HepG2 (cell line): ENCODE measurements at regions not wholly inside any gene's neighbourhood (a gene's known extent, or its start where the extent isn't known, plus 50 kb on each side); places are given as distances from the start of the nearest gene placed in this dataset.

Source experiments
- ATAC-seq: fragments of 200-7000 bp; cut with Tn5 transposase; 3 replicates; pipeline ENCODE4 v1.9.1; 2020; ENCODE audit warnings: mild to moderate bottlenecking, moderate library complexity
- BruUV-seq: library from RNA; stranded (reverse); fragments of 400-500 nt; replicated peaks from 2 replicates; lab custom pipeline; 2021; lab: Mats Ljungman, UMichigan
- CTCF ChIA-PET: fragments of 300-600 bp; formaldehyde crosslinking; extraction: SDS; loops from one replicate; lab custom pipeline; 2021; ENCODE audit warnings: low total read pairs, inconsistent platforms, low intra/inter-chr PET ratio; lab: Yijun Ruan, JAX
- POLR2A ChIA-PET: fragments of 350-600 bp; sonication (Branson Sonifier 250); formaldehyde crosslinking; loops from one replicate; lab custom pipeline; 2020; ENCODE audit warnings: antibody characterized with exemption, inconsistent platforms; lab: Yijun Ruan, JAX
- DNase-seq: peaks from one replicate; pipeline ENCODE4 v3.0.0-alpha.2; 2015; ENCODE audit warnings: low spot score
- FAIRE-seq: peaks from 3 replicates; lab custom pipeline; 2011; peaks lifted over from hg19 to GRCh38; lab: Jason Lieb, UNC
- H2AFZ ChIP-seq: one replicate; pipeline ENCODE4 v1.6.1; 2011; ENCODE audit warnings: low read length, inconsistent platforms
- H3K27ac ChIP-seq: fragments of 300-600 bp; 3 replicates; pipeline ENCODE4 v1.8.0; 2011; ENCODE audit warnings: mixed run types, mild to moderate bottlenecking, mixed read lengths, low read length, inconsistent platforms; ENCODE audit not compliant: insufficient read depth; ENCODE audit errors: extremely low read length
- H3K27me3 ChIP-seq, 2 experiments: fragments of 200-600 bp in 1 of 2; 2 replicates in 1 of 2; 3 replicates in 1 of 2; pipeline versions ENCODE4 v1.6.0 to v1.8.0; 2011; ENCODE audit warnings: low read length in 2 of 2, mild to moderate bottlenecking in 2 of 2, moderate library complexity in 2 of 2, inconsistent platforms in 1 of 2; ENCODE audit not compliant: insufficient read depth in 2 of 2, control insufficient read depth in 1 of 2
- H3K36me3 ChIP-seq, 2 experiments: fragments of 200-600 bp in 1 of 2; replicated peaks in 1 of 2; 2 replicates in 1 of 2; 3 replicates in 1 of 2; pipeline versions ENCODE4 v1.5.1 to v1.8.0; 2011; ENCODE audit warnings: low read length in 2 of 2, inconsistent platforms in 1 of 2; ENCODE audit not compliant: insufficient read depth in 2 of 2, control insufficient read depth in 1 of 2
- H3K4me1 ChIP-seq: 2 replicates; pipeline ENCODE4 v1.5.1; 2012; ENCODE audit warnings: low read length, inconsistent platforms; ENCODE audit not compliant: insufficient read depth
- H3K4me2 ChIP-seq: 2 replicates; pipeline ENCODE4 v1.6.0; 2011; ENCODE audit warnings: low read depth, low read length, inconsistent platforms
- H3K4me3 ChIP-seq, 3 experiments: fragments of 200-600 bp in 1 of 3; sonication (generic), shearing (Covaris generic) in 1 of 3; replicated peaks in 1 of 3; 2 replicates each; pipeline ENCODE4 v1.5.1; 2011 to 2016; ENCODE audit warnings: low read length in 3 of 3, inconsistent platforms in 2 of 3, low read depth in 2 of 3, mild to moderate bottlenecking in 2 of 3, control low read depth in 1 of 3, mixed read lengths in 1 of 3; ENCODE audit not compliant: insufficient read depth in 1 of 3
- H3K79me2 ChIP-seq: one replicate; pipeline ENCODE4 v1.6.1; 2011; ENCODE audit warnings: low read length, inconsistent platforms; ENCODE audit not compliant: insufficient read depth
- H3K9ac ChIP-seq: 2 replicates; pipeline ENCODE4 v1.6.0; 2011; ENCODE audit warnings: mild to moderate bottlenecking, low read depth, low read length, inconsistent platforms; ENCODE audit not compliant: insufficient read depth
- H3K9me3 ChIP-seq: 2 replicates; pipeline ENCODE4 v1.5.1; 2012; ENCODE audit warnings: mild to moderate bottlenecking, low read length
- H4K20me1 ChIP-seq: 2 replicates; pipeline ENCODE4 v1.6.0; 2011; ENCODE audit warnings: inconsistent platforms, mild to moderate bottlenecking, low read length, moderate library complexity; ENCODE audit not compliant: insufficient read depth
- MATR3 ChIP-seq: sonication (generic); formaldehyde crosslinking; IDR thresholded peaks from 2 replicates; pipeline ENCODE4 v1.4.0; 2020; ENCODE audit warnings: missing genetic modification reagents
- MEIS2 ChIP-seq: sonication (generic); formaldehyde crosslinking; IDR thresholded peaks from 2 replicates; pipeline ENCODE4 v1.9.0; 2021; ENCODE audit warnings: mild to moderate bottlenecking, missing genetic modification reagents
- MTA3 ChIP-seq: sonication (generic); formaldehyde crosslinking; IDR thresholded peaks from 2 replicates; pipeline ENCODE4 v1.4.0; 2020; ENCODE audit warnings: missing genetic modification reagents
- SKI ChIP-seq: fragments of 450-650 bp; IDR thresholded peaks from one replicate; pipeline ENCODE4 v1.6.1; 2018; ENCODE audit warnings: mild to moderate bottlenecking; ENCODE audit not compliant: partially characterized antibody
- ZNF260 ChIP-seq: sonication (generic); formaldehyde crosslinking; IDR thresholded peaks from 2 replicates; pipeline ENCODE4 v1.4.0; 2020; ENCODE audit warnings: missing genetic modification reagents, low read depth, mild to moderate bottlenecking, borderline replicate concordance
- WGBS: methylation state at CpG from one replicate; pipeline ENCODE4 v1.1.6; 2017; ENCODE audit warnings: low lambda C conversion rate; 5-methylcytosine and 5-hydroxymethylcytosine counted together
- in situ Hi-C: cut with HindIII; loops from 2 replicates; pipeline ENCODE4 v1.10.0; 2017; ENCODE audit warnings: low pct_unique_long_range_greater_than_20kb; ENCODE audit not compliant: extremely low pct_ligation_motif_present
- intact Hi-C: fragments of 100-400 bp; cut with micrococcal nuclease; formaldehyde crosslinking; loops from one replicate; pipeline ENCODE4 v1.10.0; 2022; ENCODE audit not compliant: unreplicated experiment
- TF ChIP-seq, protein P1 (sequence below): sonication (generic); formaldehyde crosslinking; IDR thresholded peaks from 2 replicates; pipeline ENCODE4 v1.8.0; 2022; ENCODE audit warnings: mild to moderate bottlenecking, missing genetic modification reagents
- TF ChIP-seq, protein P2 (sequence below): sonication (generic); formaldehyde crosslinking; IDR thresholded peaks from 2 replicates; pipeline ENCODE4 v1.4.0; 2020; ENCODE audit warnings: missing genetic modification reagents
- TF ChIP-seq, protein P3 (sequence below): sonication (generic); formaldehyde crosslinking; IDR thresholded peaks from 2 replicates; pipeline ENCODE4 v1.5.0; 2020; ENCODE audit warnings: mild to moderate bottlenecking, missing genetic modification reagents
- TF ChIP-seq, protein P4 (sequence below): sonication (generic); formaldehyde crosslinking; IDR thresholded peaks from 2 replicates; pipeline ENCODE4 v1.9.0; 2021; ENCODE audit warnings: missing genetic modification reagents, mild to moderate bottlenecking, borderline replicate concordance
- TF ChIP-seq, protein P5 (sequence below): sonication (generic); formaldehyde crosslinking; IDR thresholded peaks from 2 replicates; pipeline ENCODE4 v1.4.0; 2020; ENCODE audit warnings: missing genetic modification reagents

DNA sequence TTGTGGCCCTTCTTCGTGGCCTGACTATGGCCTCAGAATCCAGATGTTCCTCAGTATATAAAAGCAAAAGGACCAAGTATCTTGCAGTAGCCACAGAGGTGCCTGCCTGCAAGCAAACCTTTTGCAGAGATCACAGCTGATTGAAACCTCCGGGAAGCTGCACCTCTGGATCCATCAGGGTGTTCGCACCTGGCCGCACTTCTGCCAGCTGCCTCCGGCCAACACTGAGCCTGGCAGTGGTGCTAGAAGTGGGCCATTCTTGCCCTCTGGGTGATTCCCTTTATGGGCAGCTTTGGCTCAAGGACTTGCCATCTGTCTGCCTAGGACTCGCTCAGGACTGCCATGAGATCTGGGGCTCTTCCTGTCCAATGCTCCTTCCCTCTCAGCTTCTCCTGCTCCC, 214.6 kb upstream of the ECI2 start (continued):
- TF ChIP-seq, protein P1, sequence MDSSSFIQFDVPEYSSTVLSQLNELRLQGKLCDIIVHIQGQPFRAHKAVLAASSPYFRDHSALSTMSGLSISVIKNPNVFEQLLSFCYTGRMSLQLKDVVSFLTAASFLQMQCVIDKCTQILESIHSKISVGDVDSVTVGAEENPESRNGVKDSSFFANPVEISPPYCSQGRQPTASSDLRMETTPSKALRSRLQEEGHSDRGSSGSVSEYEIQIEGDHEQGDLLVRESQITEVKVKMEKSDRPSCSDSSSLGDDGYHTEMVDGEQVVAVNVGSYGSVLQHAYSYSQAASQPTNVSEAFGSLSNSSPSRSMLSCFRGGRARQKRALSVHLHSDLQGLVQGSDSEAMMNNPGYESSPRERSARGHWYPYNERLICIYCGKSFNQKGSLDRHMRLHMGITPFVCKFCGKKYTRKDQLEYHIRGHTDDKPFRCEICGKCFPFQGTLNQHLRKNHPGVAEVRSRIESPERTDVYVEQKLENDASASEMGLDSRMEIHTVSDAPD, result no peak
- no peak for TF ChIP-seq SKI
- TF ChIP-seq, protein P2, sequence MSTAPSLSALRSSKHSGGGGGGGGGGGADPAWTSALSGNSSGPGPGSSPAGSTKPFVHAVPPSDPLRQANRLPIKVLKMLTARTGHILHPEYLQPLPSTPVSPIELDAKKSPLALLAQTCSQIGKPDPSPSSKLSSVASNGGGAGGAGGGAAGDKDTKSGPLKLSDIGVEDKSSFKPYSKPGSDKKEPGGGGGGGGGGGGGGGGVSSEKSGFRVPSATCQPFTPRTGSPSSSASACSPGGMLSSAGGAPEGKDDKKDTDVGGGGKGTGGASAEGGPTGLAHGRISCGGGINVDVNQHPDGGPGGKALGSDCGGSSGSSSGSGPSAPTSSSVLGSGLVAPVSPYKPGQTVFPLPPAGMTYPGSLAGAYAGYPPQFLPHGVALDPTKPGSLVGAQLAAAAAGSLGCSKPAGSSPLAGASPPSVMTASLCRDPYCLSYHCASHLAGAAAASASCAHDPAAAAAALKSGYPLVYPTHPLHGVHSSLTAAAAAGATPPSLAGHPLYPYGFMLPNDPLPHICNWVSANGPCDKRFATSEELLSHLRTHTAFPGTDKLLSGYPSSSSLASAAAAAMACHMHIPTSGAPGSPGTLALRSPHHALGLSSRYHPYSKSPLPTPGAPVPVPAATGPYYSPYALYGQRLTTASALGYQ (CRISPR knock-in tag), result no peak

DNA sequence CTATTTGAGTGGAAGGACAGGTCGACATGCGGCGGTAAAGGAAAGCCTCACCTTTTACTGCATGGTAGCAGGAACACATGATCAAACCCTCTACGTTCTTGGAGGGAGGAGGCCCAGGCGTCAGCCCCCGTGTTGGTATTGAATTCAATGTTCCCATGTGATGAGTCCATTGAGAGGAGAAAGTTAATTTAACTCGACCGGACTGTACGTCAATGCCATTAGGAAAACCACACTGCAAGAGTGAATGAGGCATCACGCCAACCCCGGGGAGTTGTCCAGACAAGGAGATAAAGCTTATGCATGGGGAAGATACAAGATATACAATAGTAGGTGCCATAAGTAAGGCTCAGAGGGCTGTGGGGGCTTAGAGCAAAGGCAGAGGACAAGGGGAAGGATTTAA, 213.9 kb upstream of the ECI2 start:
- DNase-seq (no peak), ATAC-seq (no peak), FAIRE-seq (no peak)
- Histone ChIP-seq H3K4me3 (no peak overlapping the region), H3K4me2 (no peak overlapping the region), H2AFZ (no peak overlapping the region), H3K4me1 (no peaks in the 10 kb centered on the region), H3K9ac (no peak overlapping the region), H3K27ac (no peak overlapping the region), H3K9me3 (no peaks in the 10 kb centered on the region), H3K79me2 (no peaks in the 10 kb centered on the region), H4K20me1 (no peaks in the 10 kb centered on the region), H3K36me3 (no peaks in the 10 kb centered on the region; a peak in 1 of 5 replicates), H3K27me3 (peaks cover 0 to 58% of the 10 kb centered on the region in 2 experiments; a peak in 4 of 5 replicates)
- ChIA-PET POLR2A (no interaction called here), CTCF (no interaction called here)
- TF ChIP-seq MEIS2 (CRISPR knock-in tag), result no peak
- TF ChIP-seq, protein P3, sequence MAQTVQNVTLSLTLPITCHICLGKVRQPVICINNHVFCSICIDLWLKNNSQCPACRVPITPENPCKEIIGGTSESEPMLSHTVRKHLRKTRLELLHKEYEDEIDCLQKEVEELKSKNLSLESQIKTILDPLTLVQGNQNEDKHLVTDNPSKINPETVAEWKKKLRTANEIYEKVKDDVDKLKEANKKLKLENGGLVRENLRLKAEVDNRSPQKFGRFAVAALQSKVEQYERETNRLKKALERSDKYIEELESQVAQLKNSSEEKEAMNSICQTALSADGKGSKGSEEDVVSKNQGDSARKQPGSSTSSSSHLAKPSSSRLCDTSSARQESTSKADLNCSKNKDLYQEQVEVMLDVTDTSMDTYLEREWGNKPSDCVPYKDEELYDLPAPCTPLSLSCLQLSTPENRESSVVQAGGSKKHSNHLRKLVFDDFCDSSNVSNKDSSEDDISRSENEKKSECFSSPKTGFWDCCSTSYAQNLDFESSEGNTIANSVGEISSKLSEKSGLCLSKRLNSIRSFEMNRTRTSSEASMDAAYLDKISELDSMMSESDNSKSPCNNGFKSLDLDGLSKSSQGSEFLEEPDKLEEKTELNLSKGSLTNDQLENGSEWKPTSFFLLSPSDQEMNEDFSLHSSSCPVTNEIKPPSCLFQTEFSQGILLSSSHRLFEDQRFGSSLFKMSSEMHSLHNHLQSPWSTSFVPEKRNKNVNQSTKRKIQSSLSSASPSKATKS (CRISPR knock-in tag), result no peak
- TF ChIP-seq MTA3 (CRISPR knock-in tag), result no peak
- TF ChIP-seq MATR3 (CRISPR knock-in tag), result no peak
- TF ChIP-seq ZNF260, result no peak
- TF ChIP-seq, protein P4, sequence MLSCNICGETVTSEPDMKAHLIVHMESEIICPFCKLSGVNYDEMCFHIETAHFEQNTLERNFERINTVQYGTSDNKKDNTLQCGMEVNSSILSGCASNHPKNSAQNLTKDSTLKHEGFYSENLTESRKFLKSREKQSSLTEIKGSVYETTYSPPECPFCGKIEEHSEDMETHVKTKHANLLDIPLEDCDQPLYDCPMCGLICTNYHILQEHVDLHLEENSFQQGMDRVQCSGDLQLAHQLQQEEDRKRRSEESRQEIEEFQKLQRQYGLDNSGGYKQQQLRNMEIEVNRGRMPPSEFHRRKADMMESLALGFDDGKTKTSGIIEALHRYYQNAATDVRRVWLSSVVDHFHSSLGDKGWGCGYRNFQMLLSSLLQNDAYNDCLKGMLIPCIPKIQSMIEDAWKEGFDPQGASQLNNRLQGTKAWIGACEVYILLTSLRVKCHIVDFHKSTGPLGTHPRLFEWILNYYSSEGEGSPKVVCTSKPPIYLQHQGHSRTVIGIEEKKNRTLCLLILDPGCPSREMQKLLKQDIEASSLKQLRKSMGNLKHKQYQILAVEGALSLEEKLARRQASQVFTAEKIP (CRISPR knock-in tag), result no peak
- TF ChIP-seq, protein P5, sequence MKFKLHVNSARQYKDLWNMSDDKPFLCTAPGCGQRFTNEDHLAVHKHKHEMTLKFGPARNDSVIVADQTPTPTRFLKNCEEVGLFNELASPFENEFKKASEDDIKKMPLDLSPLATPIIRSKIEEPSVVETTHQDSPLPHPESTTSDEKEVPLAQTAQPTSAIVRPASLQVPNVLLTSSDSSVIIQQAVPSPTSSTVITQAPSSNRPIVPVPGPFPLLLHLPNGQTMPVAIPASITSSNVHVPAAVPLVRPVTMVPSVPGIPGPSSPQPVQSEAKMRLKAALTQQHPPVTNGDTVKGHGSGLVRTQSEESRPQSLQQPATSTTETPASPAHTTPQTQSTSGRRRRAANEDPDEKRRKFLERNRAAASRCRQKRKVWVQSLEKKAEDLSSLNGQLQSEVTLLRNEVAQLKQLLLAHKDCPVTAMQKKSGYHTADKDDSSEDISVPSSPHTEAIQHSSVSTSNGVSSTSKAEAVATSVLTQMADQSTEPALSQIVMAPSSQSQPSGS (CRISPR knock-in tag), result no peak
- intact Hi-C loops, result no loop called here
- no TSS peak for BruUV-seq
- WGBS, result 47% methylated on average over 11 of the region's 11 CpGs
- in situ Hi-C loops, result no loop called here
